Right lobe of liver (tissue), 6 donors: ENCODE measurements at regions not wholly inside any gene's neighbourhood (a gene's known extent, or its start where the extent isn't known, plus 50 kb on each side); places are given as distances from the start of the nearest gene placed in this dataset.

Experiments
- ATAC-seq, 4 donors: fragments of 200-7000 bp; cut with Tn5 transposase; one replicate each; pipeline ENCODE4 v1.9.1; 2020; ENCODE audit warnings: mild to moderate bottlenecking in 4 of 4, moderate library complexity in 4 of 4
- DNase-seq, 3 donors: peaks; one replicate each; pipeline ENCODE4 v3.0.0-alpha.2; 2020
- H3K27ac ChIP-seq, 3 donors: fragments of 200-600 bp; one replicate each; pipeline ENCODE4 v1.8.0; 2022
- H3K27me3 ChIP-seq, 2 donors: fragments of 200-600 bp; one replicate each; pipeline ENCODE4 v1.8.0; 2022
- H3K36me3 ChIP-seq, 4 donors: fragments of 200-600 bp; sonication (generic) in 1 of 4; one replicate each; pipeline versions ENCODE4 v1.5.1 to v1.8.0; 2017 to 2022; ENCODE audit warnings: control low read depth in 1 of 4
- H3K4me1 ChIP-seq, 4 donors: fragments of 200-600 bp; sonication (generic) in 1 of 4; one replicate each; pipeline versions ENCODE4 v1.5.1 to v1.8.0; 2017 to 2022; ENCODE audit warnings: control low read depth in 1 of 4
- H3K4me3 ChIP-seq, 3 donors: fragments of 200-600 bp; one replicate each; pipeline ENCODE4 v1.8.0; 2022
- H3K9me3 ChIP-seq, 4 donors: fragments of 200-600 bp; sonication (generic) in 1 of 4; one replicate each; pipeline versions ENCODE4 v1.5.1 to v1.8.0; 2017 to 2022; ENCODE audit warnings: control low read depth in 1 of 4
- CTCF ChIP-seq, 4 donors: fragments of 200-600 bp in 3 of 4; fragments of 450-650 bp in 1 of 4; IDR thresholded peaks; one replicate each; pipeline versions ENCODE4 v1.5.1 to v1.8.0; 2016 to 2022; ENCODE audit warnings: antibody characterized with exemption in 4 of 4, mild to moderate bottlenecking in 2 of 4
- POLR2A ChIP-seq: fragments of 450-650 bp; IDR thresholded peaks from one replicate; pipeline ENCODE4 v1.6.1; 2017; ENCODE audit warnings: antibody characterized with exemption, mild to moderate bottlenecking
- WGBS: methylation state at CpG from one replicate; pipeline ENCODE4 v1.1.6; 2018; ENCODE audit warnings: low coverage, low lambda C conversion rate; ENCODE audit not compliant: insufficient coverage; ENCODE audit errors: missing lambda C conversion rate; 5-methylcytosine and 5-hydroxymethylcytosine counted together
- intact Hi-C, 2 donors: fragments of 100-400 bp; cut with DNase I; formaldehyde crosslinking; loops; one replicate each; pipeline versions ENCODE4 v1.11.2 to v1.14.1; 2022
- donor health status: DM: no; HTN: yes; CAD: no.
- donor health status: DM: no; HTN: no; CAD: no.
- donor health status: DM: no; HTN: no; CAD: no.
- donor health status: DM: no; HTN: yes; CAD: no.
- donor health status: DM: no; HTN: yes; CAD: no.

DNA sequence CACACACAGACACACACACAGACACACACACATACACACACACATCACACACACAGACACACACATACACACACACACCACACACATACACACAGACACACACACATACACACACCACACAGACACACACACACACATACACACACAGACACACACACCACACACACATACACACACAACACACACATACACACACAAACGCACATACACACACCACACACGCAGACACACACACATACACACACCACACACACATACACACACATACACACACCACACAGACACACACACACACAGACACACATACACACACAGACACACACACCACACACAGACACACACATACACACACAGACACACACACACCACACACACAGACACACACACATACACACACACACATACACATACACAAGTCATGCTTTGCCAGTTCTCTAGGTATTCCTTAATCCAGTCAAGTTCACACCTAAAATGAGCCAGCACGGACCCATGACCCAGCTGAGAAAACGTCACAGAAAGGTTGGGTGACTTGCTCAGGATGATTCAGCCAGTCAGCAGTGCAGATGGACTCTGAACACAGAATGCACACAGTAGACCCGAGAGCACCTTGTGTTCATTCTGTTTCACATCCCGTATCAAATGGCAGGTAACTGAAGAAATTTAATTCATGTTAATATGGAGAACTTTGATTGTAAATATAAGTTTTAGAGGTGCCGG, 746.4 kb downstream of the MTRR start:
- DNase-seq = no peak
- TF ChIP-seq CTCF (IDR thresholded peaks at IDR 0.05) (no peak), POLR2A (no peak)
- no peak for ATAC-seq
- H3K27me3 ChIP-seq = no peaks in the 10 kb centered on the region
- H3K4me1 ChIP-seq = no peaks in the 10 kb centered on the region
- no peaks in the 10 kb centered on the region for H3K9me3 ChIP-seq
- WGBS = 65% methylated on average over 5 of the region's 7 CpGs
- no peak overlapping the region for H3K4me3 ChIP-seq
- H3K36me3 ChIP-seq = no peaks in the 10 kb centered on the region
- H3K27ac ChIP-seq = no peak overlapping the region
- intact Hi-C loops = no loop called here

DNA sequence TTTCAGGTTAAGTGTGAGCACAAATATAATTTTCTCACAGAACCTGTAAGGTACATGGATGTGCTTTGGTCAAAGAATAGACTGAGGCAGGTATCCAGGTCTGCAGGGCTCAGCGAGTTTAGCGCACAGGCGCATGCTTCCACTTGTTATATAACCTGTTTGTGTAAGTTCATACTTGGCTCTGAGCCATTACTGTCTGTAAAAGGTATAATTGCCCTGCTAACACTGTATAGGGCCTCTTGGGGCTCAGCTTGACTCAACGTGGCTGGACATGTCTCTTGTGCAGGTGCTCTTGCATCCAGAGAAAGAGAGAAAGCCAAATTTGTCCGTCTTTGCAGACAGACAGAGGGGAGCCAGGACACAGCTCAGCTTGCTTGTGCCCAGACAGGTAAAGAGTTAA, 759.6 kb downstream of the MTRR start:
- Histone ChIP-seq H3K4me3 (no peak overlapping the region), H3K27me3 (no peaks in the 10 kb centered on the region), H3K36me3 (no peaks in the 10 kb centered on the region), H3K27ac (no peak overlapping the region), H3K4me1 (no peaks in the 10 kb centered on the region), H3K9me3 (no peaks in the 10 kb centered on the region)
- TF ChIP-seq CTCF (IDR thresholded peaks at IDR 0.05) = no peak
- TF ChIP-seq POLR2A = no peak
- WGBS = 51% methylated on average over 5 of the region's 5 CpGs
- intact Hi-C loops = no loop called here
- ATAC-seq (no peak), DNase-seq (no peak)

- H3K4me1 ChIP-seq = no peaks in the 10 kb centered on the region
- no peak overlapping the region for H3K27ac ChIP-seq
- H3K9me3 ChIP-seq = no peaks in the 10 kb centered on the region
- no peaks in the 10 kb centered on the region for H3K27me3 ChIP-seq
- TF ChIP-seq CTCF (IDR thresholded peaks at IDR 0.05) = no peak
- intact Hi-C loops = no loop called here
- no peak overlapping the region for H3K4me3 ChIP-seq
- 61% methylated on average over 2 of the region's 2 CpGs for WGBS
- no peaks in the 10 kb centered on the region for H3K36me3 ChIP-seq
- ATAC-seq (no peak), DNase-seq (no peak)
Measured at GRCh38 chr5:8633259-8633658, 764.3 kb downstream of the MTRR start.

GRCh38 chr5:8633696-8634095, 764.7 kb downstream of the MTRR start:
- 11% methylated on average over 2 of the region's 2 CpGs for whole genome bisulfite sequencing
- Histone ChIP-seq H3K4me3 (no peak overlapping the region), H3K27ac (no peak overlapping the region), H3K27me3 (no peaks in the 10 kb centered on the region), H3K36me3 (no peaks in the 10 kb centered on the region), H3K9me3 (no peaks in the 10 kb centered on the region), H3K4me1 (no peaks in the 10 kb centered on the region)
- DNase-seq (no peak), ATAC-seq (no peak)
- TF ChIP-seq POLR2A = no peak
- no peak for TF ChIP-seq CTCF (IDR thresholded peaks at IDR 0.05)
- intact Hi-C loops = no loop called here

- Histone ChIP-seq H3K4me3 (no peak overlapping the region), H3K27me3 (no peaks in the 10 kb centered on the region), H3K27ac (no peak overlapping the region), H3K4me1 (no peaks in the 10 kb centered on the region), H3K36me3 (no peaks in the 10 kb centered on the region), H3K9me3 (no peaks in the 10 kb centered on the region)
- WGBS = 14% methylated on average over 2 of the region's 2 CpGs
- intact Hi-C loops = no loop called here
- TF ChIP-seq POLR2A = no peak
- TF ChIP-seq CTCF (IDR thresholded peaks at IDR 0.05) = no peak
- DNase-seq (no peak), ATAC-seq (no peak)
Measured at GRCh38 chr5:8634219-8634618, 765.3 kb downstream of the MTRR start.
